CD4-positive, alpha-beta T cell (primary cell): ENCODE measurements at regions not wholly inside any gene's neighbourhood (a gene's known extent, or its start where the extent isn't known, plus 50 kb on each side); places are given as distances from the start of the nearest gene placed in this dataset.

Experiments used
- ATAC-seq: fragments of 200-7000 bp; cut with Tn5 transposase; one replicate; pipeline ENCODE4 v1.10.0; 2022; ENCODE audit warnings: mild to moderate bottlenecking; ENCODE audit not compliant: poor library complexity
- CTCF ChIA-PET: fragments of 350-600 bp; sonication (Branson Sonifier 250); formaldehyde crosslinking; loops from one replicate; lab custom pipeline; 2021; ENCODE audit warnings: antibody characterized with exemption, inconsistent platforms; lab: Charles Lee
- POLR2A ChIA-PET: fragments of 350-600 bp; sonication (Branson Sonifier 250); formaldehyde crosslinking; loops from one replicate; lab custom pipeline; 2021; ENCODE audit warnings: antibody characterized with exemption, inconsistent platforms; lab: Charles Lee
- DNase-seq, 14 experiments: peaks; one replicate each; pipeline ENCODE4 v3.0.0-alpha.2; 2013 to 2020; ENCODE audit warnings: mixed read lengths in 2 of 14
- H3K27ac ChIP-seq, 2 donors: one replicate each; pipeline versions ENCODE4 v1.5.1 to v1.7.0; 2013; ENCODE audit warnings: low read length in 2 of 2, low read depth in 1 of 2, mild to moderate bottlenecking in 1 of 2
- H3K27me3 ChIP-seq, 2 experiments: 1 replicate in 1 of 2; 2 replicates in 1 of 2; pipeline versions ENCODE4 v1.6.1 to v1.7.0; 2013; ENCODE audit warnings: low read length in 2 of 2, control low read depth in 1 of 2, mild to moderate bottlenecking in 1 of 2, moderate library complexity in 1 of 2; ENCODE audit not compliant: insufficient read depth in 2 of 2, control insufficient read depth in 1 of 2
- H3K36me3 ChIP-seq: one replicate; pipeline ENCODE4 v1.6.1; 2013; ENCODE audit warnings: low read length, control low read depth; ENCODE audit not compliant: insufficient read depth
- H3K4me1 ChIP-seq: one replicate; pipeline ENCODE4 v1.6.1; 2013; ENCODE audit warnings: low read length, control low read depth; ENCODE audit not compliant: insufficient read depth
- H3K4me3 ChIP-seq: one replicate; pipeline ENCODE4 v1.5.1; 2013; ENCODE audit warnings: mild to moderate bottlenecking, low read length, moderate library complexity
- H3K9me3 ChIP-seq, 2 experiments: 1 replicate in 1 of 2; 2 replicates in 1 of 2; pipeline versions ENCODE4 v1.6.1 to v1.7.0; 2013; ENCODE audit warnings: low read length in 2 of 2, mild to moderate bottlenecking in 2 of 2, control low read depth in 1 of 2, moderate library complexity in 1 of 2; ENCODE audit not compliant: control insufficient read depth in 1 of 2, insufficient read depth in 1 of 2
- H3K27ac Mint-ChIP-seq: one replicate; pipeline ENCODE4 v1.8.0; 2020; ENCODE audit warnings: mixed read lengths
- H3K27me3 Mint-ChIP-seq: one replicate; pipeline ENCODE4 v1.8.0; 2021; ENCODE audit warnings: mixed read lengths
- H3K36me3 Mint-ChIP-seq: one replicate; pipeline ENCODE4 v1.8.0; 2021; ENCODE audit warnings: low read depth, mixed read lengths
- H3K4me1 Mint-ChIP-seq: one replicate; pipeline ENCODE4 v1.8.0; 2021; ENCODE audit warnings: low read depth, mixed read lengths
- H3K4me3 Mint-ChIP-seq: one replicate; pipeline ENCODE4 v1.8.0; 2020; ENCODE audit warnings: mild to moderate bottlenecking, mixed read lengths
- H3K9me3 Mint-ChIP-seq: one replicate; pipeline ENCODE4 v1.8.0; 2020; ENCODE audit warnings: mixed read lengths
- intact Hi-C, 2 experiments: fragments of 100-400 bp; cut with DNase I in 1 of 2; cut with micrococcal nuclease in 1 of 2; formaldehyde crosslinking; loops; one replicate each; pipeline versions ENCODE4 v1.15.1 to v1.9.0; 2023 to 2025; cut with DNase I, micrococcal nuclease
- TF ChIP-seq, protein P1 (sequence below): fragments of 200-600 bp; IDR thresholded peaks from one replicate; pipeline ENCODE4 v1.8.0; 2022; ENCODE audit warnings: antibody characterized with exemption, mild to moderate bottlenecking

DNA sequence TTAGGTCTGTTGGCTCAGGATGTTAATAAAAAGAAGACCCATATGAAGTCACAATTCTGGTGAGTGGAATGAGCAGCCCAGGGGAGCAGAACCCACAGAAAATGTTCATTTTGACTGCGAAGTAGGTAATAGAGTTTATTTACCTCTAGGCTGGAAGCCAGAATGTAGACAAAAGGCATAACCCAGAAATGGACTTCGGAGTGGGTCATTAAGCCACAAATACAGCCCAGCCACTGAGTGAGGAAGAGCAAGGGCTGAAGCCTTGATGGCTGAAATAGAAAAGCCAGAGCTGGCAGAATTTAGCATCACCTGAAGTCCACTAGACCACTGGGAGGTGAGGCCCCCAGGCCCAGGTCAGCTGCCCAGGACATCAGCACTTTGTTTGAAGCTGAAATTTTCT lies 168.0 kb downstream of the NXNL2 start:
- Mint-ChIP-seq H3K27me3 (peaks cover 17% of the 10 kb centered on the region), H3K4me1 (no peaks in the 10 kb centered on the region), H3K36me3 (no peaks in the 10 kb centered on the region), H3K9me3 (no peaks in the 10 kb centered on the region), H3K27ac (no peak overlapping the region), H3K4me3 (no peak overlapping the region)
- intact Hi-C loops = no loop called here
- Histone ChIP-seq H3K36me3 (no peaks in the 10 kb centered on the region), H3K9me3 (peaks cover 0 to 10% of the 10 kb centered on the region in 2 experiments), H3K27ac (no peak overlapping the region), H3K4me3 (no peak overlapping the region), H3K27me3 (peaks cover 0 to 3% of the 10 kb centered on the region in 2 experiments), H3K4me1 (no peaks in the 10 kb centered on the region)
- ChIA-PET CTCF (no interaction called here), POLR2A (no interaction called here)
- ATAC-seq (no peak), DNase-seq (no peak)
- TF ChIP-seq, protein P1, sequence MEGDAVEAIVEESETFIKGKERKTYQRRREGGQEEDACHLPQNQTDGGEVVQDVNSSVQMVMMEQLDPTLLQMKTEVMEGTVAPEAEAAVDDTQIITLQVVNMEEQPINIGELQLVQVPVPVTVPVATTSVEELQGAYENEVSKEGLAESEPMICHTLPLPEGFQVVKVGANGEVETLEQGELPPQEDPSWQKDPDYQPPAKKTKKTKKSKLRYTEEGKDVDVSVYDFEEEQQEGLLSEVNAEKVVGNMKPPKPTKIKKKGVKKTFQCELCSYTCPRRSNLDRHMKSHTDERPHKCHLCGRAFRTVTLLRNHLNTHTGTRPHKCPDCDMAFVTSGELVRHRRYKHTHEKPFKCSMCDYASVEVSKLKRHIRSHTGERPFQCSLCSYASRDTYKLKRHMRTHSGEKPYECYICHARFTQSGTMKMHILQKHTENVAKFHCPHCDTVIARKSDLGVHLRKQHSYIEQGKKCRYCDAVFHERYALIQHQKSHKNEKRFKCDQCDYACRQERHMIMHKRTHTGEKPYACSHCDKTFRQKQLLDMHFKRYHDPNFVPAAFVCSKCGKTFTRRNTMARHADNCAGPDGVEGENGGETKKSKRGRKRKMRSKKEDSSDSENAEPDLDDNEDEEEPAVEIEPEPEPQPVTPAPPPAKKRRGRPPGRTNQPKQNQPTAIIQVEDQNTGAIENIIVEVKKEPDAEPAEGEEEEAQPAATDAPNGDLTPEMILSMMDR = no peak

DNA sequence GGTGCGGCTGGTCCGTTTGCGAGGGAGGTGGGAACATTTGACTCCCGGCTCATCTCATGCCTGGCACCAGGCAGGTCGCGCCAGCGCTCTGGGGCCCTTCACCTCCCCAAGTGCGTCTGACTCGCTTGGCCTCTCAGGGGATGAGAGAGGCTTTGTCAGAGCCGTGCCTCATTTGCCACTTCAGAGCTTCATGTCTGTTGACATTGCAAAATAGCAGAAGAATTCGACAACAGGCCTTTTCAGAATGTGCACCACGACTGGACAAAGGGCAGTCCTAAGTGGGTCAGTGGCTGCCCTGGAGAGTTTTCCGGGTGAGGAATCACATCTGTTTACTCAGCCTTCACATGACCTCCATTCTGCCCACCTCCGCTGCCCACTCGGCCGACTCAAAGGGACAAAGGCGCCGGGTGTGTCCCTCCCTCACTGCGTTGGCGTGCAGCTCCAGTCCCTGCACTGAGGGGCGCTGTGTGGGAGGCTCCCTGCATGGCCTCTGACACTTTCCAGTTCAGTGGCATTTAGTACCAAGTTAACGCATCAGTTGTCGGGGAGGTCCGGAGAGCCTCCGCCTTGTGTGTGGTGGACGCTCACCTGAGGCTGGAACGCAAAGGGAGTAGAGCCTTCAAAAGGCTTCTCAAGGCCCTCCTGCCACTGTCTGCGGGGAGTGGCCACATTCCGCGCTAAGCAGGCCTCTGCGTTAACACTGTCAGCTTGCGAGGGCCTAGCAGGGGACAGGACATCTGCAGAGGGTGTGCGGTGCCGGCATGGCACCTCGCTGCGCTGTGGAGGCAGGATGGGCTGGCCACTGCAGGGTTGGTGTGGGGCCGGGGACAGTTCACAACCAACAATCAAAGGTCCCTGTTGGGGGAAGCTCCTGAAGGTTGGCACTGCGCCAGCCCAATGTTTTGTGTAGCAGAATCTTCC lies 171.5 kb downstream of the NXNL2 start:
- H3K27ac ChIP-seq = no peak overlapping the region
- ChIA-PET CTCF (no interaction called here), POLR2A (no interaction called here)
- TF ChIP-seq, protein P1 = no peak
- intact Hi-C loops = no loop called here
- Mint-ChIP-seq H3K4me1 (no peaks in the 10 kb centered on the region), H3K27me3 (peaks cover 15% of the 10 kb centered on the region), H3K9me3 (no peaks in the 10 kb centered on the region), H3K36me3 (no peaks in the 10 kb centered on the region), H3K4me3 (no peak overlapping the region), H3K27ac (no peak overlapping the region)
- no peaks in the 10 kb centered on the region for H3K36me3 ChIP-seq
- H3K4me3 ChIP-seq = no peak overlapping the region
- H3K9me3 ChIP-seq = peaks cover 0 to 10% of the 10 kb centered on the region in 2 experiments
- no peak for DNase-seq
- ATAC-seq = no peak
- H3K4me1 ChIP-seq = no peaks in the 10 kb centered on the region
- no peaks in the 10 kb centered on the region for H3K27me3 ChIP-seq

GRCh38 chr9:88710449-88710848 lies 175.5 kb downstream of the NXNL2 start:
- DNase-seq (no peak), ATAC-seq (no peak)
- intact Hi-C loops = no loop called here
- TF ChIP-seq, protein P1 = no peak
- Histone ChIP-seq H3K27me3 (peaks cover 0 to 1% of the 10 kb centered on the region in 2 experiments), H3K9me3 (peaks cover 0 to 10% of the 10 kb centered on the region in 2 experiments), H3K27ac (no peak overlapping the region), H3K4me3 (no peak overlapping the region), H3K36me3 (no peaks in the 10 kb centered on the region), H3K4me1 (no peaks in the 10 kb centered on the region)
- Mint-ChIP-seq H3K4me3 (no peak overlapping the region), H3K27ac (no peak overlapping the region), H3K4me1 (no peaks in the 10 kb centered on the region), H3K36me3 (no peaks in the 10 kb centered on the region), H3K27me3 (peaks cover 20% of the 10 kb centered on the region), H3K9me3 (no peaks in the 10 kb centered on the region)
- POLR2A ChIA-PET = no interaction called here
- CTCF ChIA-PET = no interaction called here
